ENCODE measurements at regions not wholly inside any gene's neighbourhood (a gene's known extent, or its start where the extent isn't known, plus 50 kb on each side); places are given as distances from the start of the nearest gene placed in this dataset.
"Not testable (repeated sequence)": the region's sequence is repeated elsewhere in the genome, so short reads cannot be mapped to it uniquely, and the experiment has no call there.

DNA sequence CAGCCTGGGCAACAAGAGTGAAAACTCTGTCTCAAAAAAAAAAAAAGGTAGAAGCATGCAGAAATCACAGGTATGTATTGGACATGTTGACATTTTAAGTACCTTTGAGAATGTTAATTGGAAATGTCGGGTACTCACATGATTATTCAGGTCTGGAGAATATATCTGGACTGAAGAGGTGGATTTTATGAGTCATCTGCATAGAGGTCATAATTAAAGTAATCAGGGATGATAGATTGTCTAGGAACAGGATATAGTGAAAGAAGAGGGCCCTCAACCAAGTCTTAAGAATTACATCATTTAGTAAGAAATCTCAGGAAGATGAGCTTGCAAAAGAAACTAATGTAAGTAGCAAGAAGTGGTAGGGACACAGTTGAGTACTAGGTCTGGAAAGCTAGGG is 212.5 kb downstream of the UTRN start:
- 74% methylated on average over 1 of the region's 1 CpG for WGBS
- DNase-seq (ENCODE audit: low spot score in 2 of 2): no peak
- Histone ChIP-seq H3K27ac (no peak overlapping the region), H3K27me3 (no peaks in the 10 kb centered on the region), H3K4me3 (no peak overlapping the region), H3K36me3 (peaks cover 66% of the 10 kb centered on the region), H3K9me3 (no peaks in the 10 kb centered on the region), H3K4me1 (no peaks in the 10 kb centered on the region)
- TF ChIP-seq POLR2AphosphoS5 (IDR thresholded peaks at IDR 0.05) (no peak), EP300 (IDR thresholded peaks at IDR 0.05) (no peak), POLR2A (IDR thresholded peaks at IDR 0.05) (no peak)
- TF ChIP-seq, protein P1, sequence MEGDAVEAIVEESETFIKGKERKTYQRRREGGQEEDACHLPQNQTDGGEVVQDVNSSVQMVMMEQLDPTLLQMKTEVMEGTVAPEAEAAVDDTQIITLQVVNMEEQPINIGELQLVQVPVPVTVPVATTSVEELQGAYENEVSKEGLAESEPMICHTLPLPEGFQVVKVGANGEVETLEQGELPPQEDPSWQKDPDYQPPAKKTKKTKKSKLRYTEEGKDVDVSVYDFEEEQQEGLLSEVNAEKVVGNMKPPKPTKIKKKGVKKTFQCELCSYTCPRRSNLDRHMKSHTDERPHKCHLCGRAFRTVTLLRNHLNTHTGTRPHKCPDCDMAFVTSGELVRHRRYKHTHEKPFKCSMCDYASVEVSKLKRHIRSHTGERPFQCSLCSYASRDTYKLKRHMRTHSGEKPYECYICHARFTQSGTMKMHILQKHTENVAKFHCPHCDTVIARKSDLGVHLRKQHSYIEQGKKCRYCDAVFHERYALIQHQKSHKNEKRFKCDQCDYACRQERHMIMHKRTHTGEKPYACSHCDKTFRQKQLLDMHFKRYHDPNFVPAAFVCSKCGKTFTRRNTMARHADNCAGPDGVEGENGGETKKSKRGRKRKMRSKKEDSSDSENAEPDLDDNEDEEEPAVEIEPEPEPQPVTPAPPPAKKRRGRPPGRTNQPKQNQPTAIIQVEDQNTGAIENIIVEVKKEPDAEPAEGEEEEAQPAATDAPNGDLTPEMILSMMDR (IDR thresholded peaks at IDR 0.05): no peak

DNA sequence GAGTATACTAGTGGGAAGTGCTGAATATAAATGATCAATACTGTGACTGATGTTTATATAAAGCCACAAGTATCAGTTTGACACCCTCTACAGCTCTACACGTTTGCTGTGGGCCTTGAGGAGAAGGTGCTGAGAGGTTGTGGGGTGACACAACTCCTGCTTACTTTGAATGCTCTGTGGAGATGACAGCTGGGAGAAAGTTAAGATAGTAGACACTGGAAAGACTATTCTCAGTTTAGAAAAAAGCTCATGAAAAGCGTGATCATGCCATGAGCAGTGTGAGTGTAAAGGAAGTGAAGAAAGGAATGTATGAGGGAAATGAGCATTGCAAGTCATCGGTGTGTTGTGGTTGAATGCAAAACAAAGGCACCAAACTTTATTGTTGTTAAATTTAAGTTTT is 215.8 kb downstream of the UTRN start:
- H3K27me3 ChIP-seq: no peaks in the 10 kb centered on the region
- no peak for DNase-seq (ENCODE audit: low spot score in 2 of 2)
- H3K36me3 ChIP-seq: peaks cover 69% of the 10 kb centered on the region
- H3K27ac ChIP-seq: no peak overlapping the region
- H3K9me3 ChIP-seq: no peaks in the 10 kb centered on the region
- H3K4me1 ChIP-seq: no peaks in the 10 kb centered on the region
- H3K4me3 ChIP-seq: no peak overlapping the region
- 69% methylated on average over 3 of the region's 3 CpGs for WGBS
- TF ChIP-seq, protein P1 (IDR thresholded peaks at IDR 0.05): no peak
- TF ChIP-seq POLR2A (IDR thresholded peaks at IDR 0.05): no peak

- H3K27me3 ChIP-seq; H3K4me1 ChIP-seq; H3K27ac ChIP-seq; H3K4me3 ChIP-seq; H3K9me3 ChIP-seq; DNase-seq (ENCODE audit: low spot score in 2 of 2): not testable (repeated sequence)
- H3K36me3 ChIP-seq: peaks cover 57% of the 10 kb centered on the region
- 99% methylated on average over 4 of the region's 4 CpGs for WGBS
Observed at GRCh38 chr6:144505214-144505613, 220.1 kb downstream of the UTRN start.

- not testable (repeated sequence) for H3K4me3 ChIP-seq; DNase-seq (ENCODE audit: low spot score in 2 of 2); H3K27ac ChIP-seq; H3K4me1 ChIP-seq; H3K27me3 ChIP-seq; H3K9me3 ChIP-seq
- peaks cover 50% of the 10 kb centered on the region for H3K36me3 ChIP-seq
- 98% methylated on average over 3 of the region's 3 CpGs for WGBS
Observed at GRCh38 chr6:144506051-144506450, 220.9 kb downstream of the UTRN start.

- 100% methylated on average over 4 of the region's 6 CpGs for WGBS
- not testable (repeated sequence) for H3K27ac ChIP-seq; H3K27me3 ChIP-seq; DNase-seq (ENCODE audit: low spot score in 2 of 2); H3K4me3 ChIP-seq; H3K4me1 ChIP-seq; H3K9me3 ChIP-seq
- peaks cover 43% of the 10 kb centered on the region for H3K36me3 ChIP-seq
Observed at GRCh38 chr6:144507772-144508312, 222.7 kb downstream of the UTRN start.

DNA sequence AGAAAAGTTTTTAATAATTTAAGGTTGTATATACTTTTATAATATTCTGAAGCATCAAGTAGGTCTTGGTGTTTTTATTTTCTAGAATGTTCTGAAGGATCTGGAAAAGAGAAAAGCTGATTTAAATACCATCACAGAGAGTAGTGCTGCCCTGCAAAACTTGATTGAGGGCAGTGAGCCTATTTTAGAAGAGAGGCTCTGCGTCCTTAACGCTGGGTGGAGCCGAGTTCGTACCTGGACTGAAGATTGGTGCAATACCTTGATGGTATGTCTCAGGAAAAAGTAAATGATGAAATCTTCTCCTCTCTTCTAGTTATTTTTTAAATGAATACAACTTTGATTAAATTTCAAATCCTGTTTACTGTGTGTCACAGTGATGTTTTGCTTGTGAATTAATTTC is 225.7 kb downstream of the UTRN start:
- no peak for DNase-seq (ENCODE audit: low spot score in 2 of 2)
- no peaks in the 10 kb centered on the region for H3K9me3 ChIP-seq
- H3K4me1 ChIP-seq: no peaks in the 10 kb centered on the region
- no peaks in the 10 kb centered on the region for H3K27me3 ChIP-seq
- no peak overlapping the region for H3K4me3 ChIP-seq
- no peak overlapping the region for H3K27ac ChIP-seq
- TF ChIP-seq EP300 (IDR thresholded peaks at IDR 0.05) (no peak), POLR2AphosphoS5 (IDR thresholded peaks at IDR 0.05) (no peak), POLR2A (IDR thresholded peaks at IDR 0.05) (no peak)
- TF ChIP-seq, protein P1 (IDR thresholded peaks at IDR 0.05): no peak
- H3K36me3 ChIP-seq: peaks cover 51% of the 10 kb centered on the region
- WGBS: 90% methylated on average over 4 of the region's 4 CpGs

DNA sequence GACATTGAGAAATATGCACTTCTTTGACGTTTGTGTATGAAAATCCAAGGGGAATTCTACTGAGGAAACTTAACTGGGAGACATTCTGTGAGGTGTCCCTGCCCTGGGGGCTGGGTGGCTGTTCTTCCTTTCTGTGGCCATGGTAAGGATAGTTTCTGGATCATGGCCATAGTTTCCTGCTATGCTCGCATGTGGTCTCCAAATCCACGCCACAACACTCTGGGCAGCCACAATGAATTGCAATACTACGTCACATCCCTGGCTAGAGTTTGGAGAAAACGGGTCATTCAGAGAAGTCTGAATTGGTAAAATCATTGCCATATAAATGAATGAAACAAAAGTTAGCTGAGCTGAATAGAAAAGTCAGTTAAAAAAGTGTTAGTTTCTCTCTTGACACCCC is 230.6 kb downstream of the UTRN start:
- Histone ChIP-seq H3K27me3 (no peaks in the 10 kb centered on the region), H3K27ac (no peak overlapping the region), H3K36me3 (peaks cover 48% of the 10 kb centered on the region), H3K4me1 (no peaks in the 10 kb centered on the region), H3K9me3 (no peaks in the 10 kb centered on the region), H3K4me3 (no peak overlapping the region)
- 79% methylated on average over 5 of the region's 5 CpGs for WGBS
- no peak for DNase-seq (ENCODE audit: low spot score in 2 of 2)
- TF ChIP-seq EP300 (IDR thresholded peaks at IDR 0.05): no peak

Measured in suprapubic skin (tissue), 4 donors.